Keratinocyte (primary cell): ENCODE measurements at regions not wholly inside any gene's neighbourhood (a gene's known extent, or its start where the extent isn't known, plus 50 kb on each side); places are given as distances from the start of the nearest gene placed in this dataset.
A peak's percentile ranks its signal among the peaks of the same experiment; 100 is the strongest.

Experiments used
- DNase-seq: peaks from one replicate; pipeline ENCODE4 v3.0.0-alpha.2; 2011; ENCODE audit warnings: low read depth, missing footprints, low spot score
- FAIRE-seq: peaks from 2 replicates; lab custom pipeline; 2011; peaks lifted over from hg19 to GRCh38; lab: Jason Lieb, UNC
- H2AFZ ChIP-seq: 2 replicates; pipeline ENCODE4 v1.6.0; 2012; ENCODE audit warnings: low read length, control low read depth, inconsistent platforms; ENCODE audit not compliant: control insufficient read depth
- H3K27ac ChIP-seq: 2 replicates; pipeline ENCODE4 v1.5.1; 2011; ENCODE audit warnings: low read length; ENCODE audit not compliant: control insufficient read depth, insufficient read depth
- H3K27me3 ChIP-seq: 3 replicates; pipeline ENCODE4 v1.6.0; 2011; ENCODE audit warnings: low read length; ENCODE audit not compliant: control insufficient read depth, insufficient read depth; ENCODE audit errors: extremely low read depth
- H3K36me3 ChIP-seq, 2 experiments: 2 replicates in 1 of 2; 3 replicates in 1 of 2; pipeline ENCODE4 v1.5.1; 2011; ENCODE audit warnings: low read length in 2 of 2, mild to moderate bottlenecking in 1 of 2; ENCODE audit not compliant: control insufficient read depth in 2 of 2, insufficient read depth in 2 of 2; ENCODE audit errors: extremely low read depth in 1 of 2
- H3K4me1 ChIP-seq: 3 replicates; pipeline ENCODE4 v1.5.1; 2011; ENCODE audit warnings: low read length; ENCODE audit not compliant: control insufficient read depth, insufficient read depth; ENCODE audit errors: extremely low read depth
- H3K4me2 ChIP-seq: 3 replicates; pipeline ENCODE4 v1.6.0; 2011; ENCODE audit warnings: low read depth, low read length; ENCODE audit not compliant: control insufficient read depth, insufficient read depth; ENCODE audit errors: extremely low read depth
- H3K4me3 ChIP-seq, 3 experiments: fragments of 200-600 bp in 1 of 3; sonication (generic) in 1 of 3; 2 replicates in 2 of 3; 3 replicates in 1 of 3; pipeline ENCODE4 v1.5.1; 2011 to 2016; ENCODE audit warnings: low read length in 3 of 3, mild to moderate bottlenecking in 3 of 3, control low read depth in 2 of 3, inconsistent platforms in 1 of 3, low read depth in 1 of 3, mixed read lengths in 1 of 3, mixed run types in 1 of 3, moderate library complexity in 1 of 3; ENCODE audit not compliant: control insufficient read depth in 2 of 3, insufficient read depth in 2 of 3; ENCODE audit errors: extremely low read depth in 1 of 3
- H3K79me2 ChIP-seq: 2 replicates; pipeline ENCODE4 v1.6.0; 2012; ENCODE audit warnings: low read length; ENCODE audit not compliant: control insufficient read depth, insufficient read depth
- H3K9ac ChIP-seq: 3 replicates; pipeline ENCODE4 v1.6.0; 2011; ENCODE audit warnings: low read length; ENCODE audit not compliant: control insufficient read depth, insufficient read depth; ENCODE audit errors: extremely low read depth
- H3K9me1 ChIP-seq: 3 replicates; pipeline ENCODE4 v1.6.0; 2011; ENCODE audit warnings: low read length; ENCODE audit not compliant: control insufficient read depth, insufficient read depth; ENCODE audit errors: extremely low read depth
- H3K9me3 ChIP-seq: 2 replicates; pipeline ENCODE4 v1.5.1; 2012; ENCODE audit warnings: low read depth, low read length; ENCODE audit not compliant: control insufficient read depth
- H4K20me1 ChIP-seq: 3 replicates; pipeline ENCODE4 v1.6.0; 2011; ENCODE audit warnings: low read length; ENCODE audit not compliant: control insufficient read depth, insufficient read depth; ENCODE audit errors: extremely low read depth
- EZH2 ChIP-seq: IDR thresholded peaks from one replicate; pipeline ENCODE4 v1.6.1; 2012; ENCODE audit warnings: inconsistent platforms, mild to moderate bottlenecking, low read length, moderate library complexity
- dilution Hi-C: fragments of 300-500 bp; cut with MboI; formaldehyde crosslinking; loops from one replicate; pipeline ENCODE4 v1.7.0; 2020; ENCODE audit warnings: low sequenced_read_pairs; ENCODE audit not compliant: extremely low pct_ligation_motif_present
- TF ChIP-seq, protein P1 (sequence below), 3 experiments: IDR thresholded peaks in 1 of 3; conservative IDR thresholded peaks in 1 of 3; optimal IDR thresholded peaks in 1 of 3; 2 replicates in 2 of 3; 3 replicates in 1 of 3; pipeline versions ENCODE3 to v1.5.1; 2011; ENCODE audit warnings: low read length in 3 of 3, mild to moderate bottlenecking in 3 of 3, moderate library complexity in 2 of 3, control low read depth in 1 of 3, inconsistent platforms in 1 of 3; ENCODE audit not compliant: insufficient read depth in 2 of 3; ENCODE audit errors: extremely low read depth in 1 of 3

DNA sequence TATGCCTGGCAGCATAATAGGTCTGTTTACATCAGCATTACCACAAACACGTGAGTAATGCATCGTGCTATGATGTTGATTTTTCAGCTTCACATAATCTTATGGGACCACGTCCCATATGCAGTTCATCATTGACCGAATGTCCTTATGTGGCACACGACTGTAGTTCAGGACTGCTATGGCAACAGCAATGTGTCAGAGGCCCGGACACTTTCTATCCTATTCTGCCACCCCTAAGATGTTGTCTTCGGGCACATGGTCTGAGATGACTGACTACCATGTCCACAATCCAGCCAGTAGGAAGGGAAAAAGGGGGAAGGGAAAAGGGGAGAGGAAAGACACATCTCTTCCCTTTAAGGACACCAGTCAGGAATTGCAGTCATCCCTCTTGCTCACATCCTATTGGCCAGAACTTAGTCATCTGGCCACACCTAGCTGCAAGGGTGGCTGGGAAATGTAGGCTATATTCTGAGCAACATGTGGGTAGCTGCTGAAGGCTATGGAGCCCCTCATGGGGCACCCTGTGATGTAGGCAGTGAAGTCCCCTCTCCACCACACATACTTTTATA is 196.0 kb upstream of the RBPJ start:
- no peak overlapping the region for H3K27ac ChIP-seq
- no peaks in the 10 kb centered on the region for H3K36me3 ChIP-seq
- H3K27me3 ChIP-seq: no peaks in the 10 kb centered on the region
- H3K9me1 ChIP-seq: no peaks in the 10 kb centered on the region
- dilution Hi-C loops: no loop called here
- peaks cover 16% of the 10 kb centered on the region for H3K4me1 ChIP-seq
- no peak for DNase-seq
- no peak overlapping the region for H3K4me3 ChIP-seq
- H4K20me1 ChIP-seq: no peaks in the 10 kb centered on the region
- no peak overlapping the region for H2AFZ ChIP-seq
- no peaks in the 10 kb centered on the region for H3K9me3 ChIP-seq
- FAIRE-seq: peak; percentile 60
- no peaks in the 10 kb centered on the region for H3K79me2 ChIP-seq
- no peak overlapping the region for H3K9ac ChIP-seq
- no peak overlapping the region for H3K4me2 ChIP-seq
- TF ChIP-seq, protein P1, sequence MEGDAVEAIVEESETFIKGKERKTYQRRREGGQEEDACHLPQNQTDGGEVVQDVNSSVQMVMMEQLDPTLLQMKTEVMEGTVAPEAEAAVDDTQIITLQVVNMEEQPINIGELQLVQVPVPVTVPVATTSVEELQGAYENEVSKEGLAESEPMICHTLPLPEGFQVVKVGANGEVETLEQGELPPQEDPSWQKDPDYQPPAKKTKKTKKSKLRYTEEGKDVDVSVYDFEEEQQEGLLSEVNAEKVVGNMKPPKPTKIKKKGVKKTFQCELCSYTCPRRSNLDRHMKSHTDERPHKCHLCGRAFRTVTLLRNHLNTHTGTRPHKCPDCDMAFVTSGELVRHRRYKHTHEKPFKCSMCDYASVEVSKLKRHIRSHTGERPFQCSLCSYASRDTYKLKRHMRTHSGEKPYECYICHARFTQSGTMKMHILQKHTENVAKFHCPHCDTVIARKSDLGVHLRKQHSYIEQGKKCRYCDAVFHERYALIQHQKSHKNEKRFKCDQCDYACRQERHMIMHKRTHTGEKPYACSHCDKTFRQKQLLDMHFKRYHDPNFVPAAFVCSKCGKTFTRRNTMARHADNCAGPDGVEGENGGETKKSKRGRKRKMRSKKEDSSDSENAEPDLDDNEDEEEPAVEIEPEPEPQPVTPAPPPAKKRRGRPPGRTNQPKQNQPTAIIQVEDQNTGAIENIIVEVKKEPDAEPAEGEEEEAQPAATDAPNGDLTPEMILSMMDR (optimal IDR thresholded peaks at IDR 0.05 in 1 of 3, IDR thresholded peaks at IDR 0.05 in 1 of 3, conservative IDR thresholded peaks at IDR 0.05 in 1 of 3; ENCODE audit: extremely low read depth in 1 of 3, insufficient read depth in 2 of 3, low read length in 3 of 3): no peak
- no peak for TF ChIP-seq EZH2

DNA sequence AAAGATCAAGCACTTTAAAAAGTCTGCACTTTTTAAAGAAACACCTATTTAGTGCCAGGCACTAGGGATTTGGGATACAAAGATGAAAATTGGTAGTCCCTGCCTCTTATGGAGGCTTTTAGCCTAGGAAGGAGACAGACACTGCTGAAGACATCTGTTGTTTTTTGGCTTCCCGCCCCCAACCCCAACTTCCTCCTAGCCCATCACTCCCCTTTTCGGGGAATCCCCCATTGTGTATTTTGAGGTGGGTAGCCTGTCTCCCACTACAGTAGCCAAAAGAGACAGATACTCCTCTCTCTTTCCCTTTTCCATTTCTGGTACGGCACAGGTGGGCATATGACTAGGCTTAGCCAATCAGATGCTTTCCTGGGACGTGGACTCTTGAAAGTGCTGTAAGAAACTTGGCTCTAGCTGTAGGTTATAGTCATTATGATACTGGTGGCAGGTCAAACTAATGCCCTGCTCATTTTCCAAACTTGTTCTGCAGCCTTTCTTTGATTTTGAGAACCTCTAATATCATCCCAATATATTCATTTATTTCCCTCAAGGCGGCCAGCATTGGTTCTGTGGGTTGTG is 194.6 kb upstream of the RBPJ start:
- no peaks in the 10 kb centered on the region for H3K79me2 ChIP-seq
- no peaks in the 10 kb centered on the region for H3K27me3 ChIP-seq
- H3K27ac ChIP-seq: no peak overlapping the region
- H4K20me1 ChIP-seq: no peaks in the 10 kb centered on the region
- no peaks in the 10 kb centered on the region for H3K36me3 ChIP-seq
- FAIRE-seq (no peak), DNase-seq (no peak)
- H3K4me1 ChIP-seq: peaks cover 16% of the 10 kb centered on the region
- TF ChIP-seq, protein P1 (optimal IDR thresholded peaks at IDR 0.05 in 1 of 3, IDR thresholded peaks at IDR 0.05 in 1 of 3, conservative IDR thresholded peaks at IDR 0.05 in 1 of 3; ENCODE audit: extremely low read depth in 1 of 3, insufficient read depth in 2 of 3, low read length in 3 of 3): no peak
- no peak for TF ChIP-seq EZH2
- no peak overlapping the region for H3K4me2 ChIP-seq
- dilution Hi-C loops: no loop called here
- no peak overlapping the region for H3K9ac ChIP-seq
- no peak overlapping the region for H2AFZ ChIP-seq
- no peak overlapping the region for H3K4me3 ChIP-seq
- no peaks in the 10 kb centered on the region for H3K9me3 ChIP-seq
- H3K9me1 ChIP-seq: no peaks in the 10 kb centered on the region
